Trophoblast cell (in vitro differentiated cells and primary cell): ENCODE measurements at regions not wholly inside any gene's neighbourhood (a gene's known extent, or its start where the extent isn't known, plus 50 kb on each side); places are given as distances from the start of the nearest gene placed in this dataset.

Experiments used
- DNase-seq, 2 donors: peaks; one replicate each; pipeline ENCODE4 v3.0.0-alpha.2; 2016
- H2AFZ ChIP-seq: 2 replicates; pipeline ENCODE4 v1.6.1; 2013; ENCODE audit warnings: low read length, moderate library complexity, mild to moderate bottlenecking; ENCODE audit not compliant: insufficient read depth, poor library complexity
- H2AK5ac ChIP-seq: 2 replicates; pipeline ENCODE4 v1.6.1; 2013; ENCODE audit warnings: mild to moderate bottlenecking, low read length
- H2BK120ac ChIP-seq: 2 replicates; pipeline ENCODE4 v1.6.1; 2013; ENCODE audit warnings: low read length, mild to moderate bottlenecking, moderate library complexity; ENCODE audit not compliant: insufficient read depth, poor library complexity
- H2BK12ac ChIP-seq: 2 replicates; pipeline ENCODE4 v1.6.1; 2013; ENCODE audit warnings: mild to moderate bottlenecking, low read length, moderate library complexity
- H2BK5ac ChIP-seq: 2 replicates; pipeline ENCODE4 v1.6.1; 2013; ENCODE audit warnings: low read length, low read depth, moderate library complexity, mild to moderate bottlenecking; ENCODE audit not compliant: poor library complexity
- H3K14ac ChIP-seq: 2 replicates; pipeline ENCODE4 v1.6.1; 2013; ENCODE audit warnings: mild to moderate bottlenecking, low read length
- H3K18ac ChIP-seq: 2 replicates; pipeline ENCODE4 v1.6.1; 2013; ENCODE audit warnings: mild to moderate bottlenecking, low read length
- H3K23ac ChIP-seq: 2 replicates; pipeline ENCODE4 v1.6.1; 2013; ENCODE audit warnings: low read length
- H3K27ac ChIP-seq: 2 replicates; pipeline ENCODE4 v1.5.1; 2013; ENCODE audit warnings: low read depth, mild to moderate bottlenecking, inconsistent platforms, low read length, moderate library complexity
- H3K27me3 ChIP-seq: 2 replicates; pipeline ENCODE4 v1.6.1; 2013; ENCODE audit warnings: inconsistent platforms, mild to moderate bottlenecking, low read length, moderate library complexity; ENCODE audit not compliant: insufficient read depth
- H3K36me3 ChIP-seq, 2 experiments: 1 replicate in 1 of 2; 2 replicates in 1 of 2; pipeline ENCODE4 v1.6.1; 2013; ENCODE audit warnings: low read length in 2 of 2, mild to moderate bottlenecking in 2 of 2, moderate library complexity in 1 of 2; ENCODE audit not compliant: insufficient read depth in 2 of 2, control insufficient read depth in 1 of 2
- H3K4ac ChIP-seq: 2 replicates; pipeline ENCODE4 v1.6.1; 2013; ENCODE audit warnings: low read depth, mild to moderate bottlenecking, low read length, moderate library complexity
- H3K4me1 ChIP-seq, 2 experiments: 1 replicate in 1 of 2; 2 replicates in 1 of 2; pipeline ENCODE4 v1.6.1; 2013; ENCODE audit warnings: low read length in 2 of 2, mild to moderate bottlenecking in 2 of 2, moderate library complexity in 1 of 2; ENCODE audit not compliant: insufficient read depth in 2 of 2, control insufficient read depth in 1 of 2
- H3K4me2 ChIP-seq: 2 replicates; pipeline ENCODE4 v1.6.1; 2013; ENCODE audit warnings: inconsistent platforms, mild to moderate bottlenecking, low read length, moderate library complexity
- H3K4me3 ChIP-seq: 2 replicates; pipeline ENCODE4 v1.5.1; 2013; ENCODE audit warnings: mild to moderate bottlenecking, low read depth, low read length, inconsistent platforms
- H3K79me1 ChIP-seq: one replicate; pipeline ENCODE4 v1.6.1; 2013; ENCODE audit warnings: low read length
- H3K79me2 ChIP-seq: 2 replicates; pipeline ENCODE4 v1.6.1; 2013; ENCODE audit warnings: low read length, mild to moderate bottlenecking; ENCODE audit not compliant: control insufficient read depth, insufficient read depth, poor library complexity
- H3K9ac ChIP-seq: 2 replicates; pipeline ENCODE4 v1.6.1; 2013; ENCODE audit warnings: mild to moderate bottlenecking, low read length
- H3K9me3 ChIP-seq: 2 replicates; pipeline ENCODE4 v1.6.1; 2013; ENCODE audit warnings: low read depth, mild to moderate bottlenecking, control low read depth, inconsistent platforms, low read length; ENCODE audit not compliant: insufficient read depth
- H4K12ac ChIP-seq: 2 replicates; pipeline ENCODE4 v1.6.1; 2013; ENCODE audit warnings: low read depth, mild to moderate bottlenecking, low read length, moderate library complexity
- H4K8ac ChIP-seq: 2 replicates; pipeline ENCODE4 v1.6.1; 2013; ENCODE audit warnings: low read depth, mild to moderate bottlenecking, low read length, moderate library complexity
- H4K91ac ChIP-seq: one replicate; pipeline ENCODE4 v1.6.1; 2013; ENCODE audit warnings: low read depth, mild to moderate bottlenecking, low read length, moderate library complexity
- WGBS: extraction: QIAGEN DNeasy Blood & Tissue Kit; methylation state at CpG from one replicate; pipeline ENCODE4 v1.1.7; 2013; ENCODE audit warnings: missing lambda C conversion rate; ENCODE audit not compliant: insufficient read length, insufficient coverage; ENCODE audit errors: extremely low coverage; 5-methylcytosine and 5-hydroxymethylcytosine counted together

DNA sequence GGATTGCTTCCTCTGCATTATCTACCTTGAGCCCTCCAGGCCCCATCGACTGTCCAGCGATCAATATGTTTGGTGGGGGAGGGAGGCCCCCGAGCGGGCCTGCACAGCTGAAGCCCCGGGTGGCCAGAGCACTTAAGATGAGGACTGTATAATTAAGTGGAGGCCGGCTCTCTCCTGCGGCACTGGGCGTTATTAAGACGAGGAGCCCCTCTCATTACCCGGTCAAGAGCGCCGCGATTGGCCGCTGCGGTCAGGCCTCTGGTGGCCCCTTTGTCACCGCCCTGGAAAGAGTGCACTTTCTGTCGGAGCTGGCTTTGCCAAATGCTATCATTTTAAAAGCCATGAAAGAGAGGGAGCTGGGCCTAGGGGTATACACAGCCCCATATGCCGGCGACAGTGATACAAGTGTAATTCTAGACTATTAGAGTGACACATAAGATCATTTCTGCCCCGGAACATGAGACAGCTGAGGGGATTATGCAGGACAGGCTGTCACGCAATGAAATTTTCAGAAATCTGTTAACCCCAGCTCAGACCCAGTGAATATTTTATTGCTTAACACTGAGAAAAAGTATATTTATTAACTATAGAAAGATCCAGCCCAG is 106.3 kb upstream of the IRX1 start:
- Histone ChIP-seq H3K79me2 (no peaks in the 10 kb centered on the region), H3K4me2 (no peak overlapping the region), H2BK12ac (no peak overlapping the region), H4K12ac (no peak overlapping the region), H2BK120ac (no peak overlapping the region), H3K4me3 (no peak overlapping the region), H4K91ac (no peak overlapping the region), H3K27ac (no peak overlapping the region), H3K79me1 (no peaks in the 10 kb centered on the region), H2BK5ac (no peak overlapping the region), H2AFZ (no peak overlapping the region), H3K14ac (no peak overlapping the region), H3K9me3 (peaks cover 2% of the 10 kb centered on the region), H3K9ac (no peak overlapping the region), H3K27me3 (no peaks in the 10 kb centered on the region), H3K36me3 (no peaks in the 10 kb centered on the region), H4K8ac (no peak overlapping the region), H3K18ac (no peak overlapping the region), H2AK5ac (no peak overlapping the region), H3K23ac (no peak overlapping the region), H3K4ac (no peak overlapping the region), H3K4me1 (no peaks in the 10 kb centered on the region)
- WGBS: no CpG with 5 or more reads among the region's 21 CpGs
- DNase-seq: no peak

DNA sequence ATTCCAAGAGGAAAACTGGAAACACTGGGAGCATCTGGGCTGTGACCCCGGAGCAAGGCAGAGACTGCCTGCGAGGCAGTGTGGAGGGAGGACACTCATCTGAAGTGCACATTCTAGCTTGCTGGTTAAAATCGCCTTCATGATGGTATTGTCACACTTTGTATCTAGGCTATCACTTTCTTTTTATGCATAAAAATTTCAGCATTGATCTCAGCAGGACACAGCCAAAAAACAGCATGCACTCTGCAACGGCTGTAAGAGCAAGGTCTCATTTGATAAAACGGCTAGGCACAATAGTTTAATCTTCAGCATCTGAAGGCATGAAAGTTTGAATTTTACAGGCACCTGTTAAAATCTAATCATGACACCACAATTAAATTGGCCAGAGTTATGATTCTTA is 110.8 kb upstream of the IRX1 start:
- H3K18ac ChIP-seq: no peak overlapping the region
- no peak overlapping the region for H2BK5ac ChIP-seq
- no peak overlapping the region for H4K91ac ChIP-seq
- no peak overlapping the region for H2AK5ac ChIP-seq
- no peak overlapping the region for H3K4me3 ChIP-seq
- no peak overlapping the region for H3K27ac ChIP-seq
- H4K12ac ChIP-seq: no peak overlapping the region
- H3K4me2 ChIP-seq: no peak overlapping the region
- H3K79me2 ChIP-seq: no peaks in the 10 kb centered on the region
- no CpG with 5 or more reads among the region's 5 CpGs for WGBS
- no peak for DNase-seq
- no peak overlapping the region for H3K9ac ChIP-seq
- H3K36me3 ChIP-seq: no peaks in the 10 kb centered on the region
- H2AFZ ChIP-seq: no peak overlapping the region
- H2BK120ac ChIP-seq: no peak overlapping the region
- H3K27me3 ChIP-seq: no peaks in the 10 kb centered on the region
- H2BK12ac ChIP-seq: no peak overlapping the region
- no peak overlapping the region for H3K23ac ChIP-seq
- no peak overlapping the region for H3K4ac ChIP-seq
- H3K9me3 ChIP-seq: peaks cover 2% of the 10 kb centered on the region
- no peak overlapping the region for H4K8ac ChIP-seq
- H3K4me1 ChIP-seq: no peaks in the 10 kb centered on the region
- H3K14ac ChIP-seq: no peak overlapping the region
- H3K79me1 ChIP-seq: no peaks in the 10 kb centered on the region

DNA sequence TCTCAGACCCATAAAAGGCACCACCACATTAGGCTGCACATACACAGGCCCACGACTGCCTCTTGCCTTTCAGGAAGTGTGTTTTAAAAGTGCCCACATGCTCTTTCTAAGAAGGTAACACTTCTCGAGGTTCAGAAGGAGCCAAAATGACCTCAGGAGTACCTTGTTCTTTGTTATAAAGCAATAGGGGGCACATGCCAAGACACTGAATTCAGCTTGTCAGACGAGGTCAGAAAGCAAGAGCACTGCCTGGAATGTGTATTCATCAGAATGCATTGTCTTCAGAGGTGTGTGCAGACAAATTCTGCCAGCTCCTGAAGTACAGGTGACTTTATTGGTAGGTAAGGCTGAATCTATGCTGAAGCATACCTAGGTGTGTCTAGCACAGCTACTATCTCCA is 114.5 kb upstream of the IRX1 start:
- H3K9ac ChIP-seq: no peak overlapping the region
- H3K27me3 ChIP-seq: no peaks in the 10 kb centered on the region
- no peak overlapping the region for H4K91ac ChIP-seq
- H3K4me2 ChIP-seq: no peak overlapping the region
- no peak overlapping the region for H3K18ac ChIP-seq
- H3K23ac ChIP-seq: no peak overlapping the region
- peaks cover 2% of the 10 kb centered on the region for H3K9me3 ChIP-seq
- no peak overlapping the region for H3K4me3 ChIP-seq
- H3K79me2 ChIP-seq: no peaks in the 10 kb centered on the region
- H3K79me1 ChIP-seq: no peaks in the 10 kb centered on the region
- no peak overlapping the region for H2BK12ac ChIP-seq
- no peaks in the 10 kb centered on the region for H3K4me1 ChIP-seq
- H3K36me3 ChIP-seq: no peaks in the 10 kb centered on the region
- no peak overlapping the region for H2AFZ ChIP-seq
- H3K14ac ChIP-seq: no peak overlapping the region
- no CpG with 5 or more reads among the region's 3 CpGs for WGBS
- no peak for DNase-seq
- H4K8ac ChIP-seq: no peak overlapping the region
- H2BK120ac ChIP-seq: no peak overlapping the region
- H4K12ac ChIP-seq: no peak overlapping the region
- no peak overlapping the region for H3K4ac ChIP-seq
- H2AK5ac ChIP-seq: no peak overlapping the region
- H3K27ac ChIP-seq: no peak overlapping the region
- H2BK5ac ChIP-seq: no peak overlapping the region

DNA sequence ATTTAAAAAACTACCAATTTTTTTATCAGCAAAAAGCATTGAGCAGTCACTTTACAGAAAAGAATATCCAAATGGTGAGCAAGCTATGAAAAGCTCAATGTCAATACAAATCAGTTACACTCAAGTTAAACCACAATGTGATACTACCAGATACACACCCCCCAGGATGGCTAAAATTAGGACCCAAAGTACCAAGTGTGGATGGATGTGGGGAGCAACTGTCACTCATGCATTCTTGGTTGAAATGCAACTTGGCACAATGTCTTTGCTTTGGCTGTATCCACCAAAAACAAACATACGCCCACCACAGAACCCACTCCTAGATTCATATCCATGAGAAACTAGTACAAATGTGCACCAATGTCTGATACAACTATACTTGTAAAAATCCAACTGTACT is 120.0 kb upstream of the IRX1 start:
- Histone ChIP-seq H3K4ac (no peak overlapping the region), H2BK12ac (no peak overlapping the region), H3K79me1 (no peaks in the 10 kb centered on the region), H4K12ac (no peak overlapping the region), H2AK5ac (no peak overlapping the region), H3K14ac (no peak overlapping the region), H3K79me2 (no peaks in the 10 kb centered on the region), H4K91ac (no peak overlapping the region), H3K23ac (no peak overlapping the region), H4K8ac (no peak overlapping the region), H3K36me3 (no peaks in the 10 kb centered on the region), H2AFZ (no peak overlapping the region), H2BK120ac (no peak overlapping the region), H3K9ac (no peak overlapping the region), H3K18ac (no peak overlapping the region), H3K4me2 (no peak overlapping the region), H3K9me3 (no peaks in the 10 kb centered on the region), H3K27me3 (no peaks in the 10 kb centered on the region), H3K4me1 (no peaks in the 10 kb centered on the region), H2BK5ac (no peak overlapping the region), H3K4me3 (no peak overlapping the region), H3K27ac (no peak overlapping the region)
- WGBS: no CpG with 5 or more reads among the region's 1 CpG
- DNase-seq: no peak
